K562 (cell line): ENCODE measurements at regions not wholly inside any gene's neighbourhood (a gene's known extent, or its start where the extent isn't known, plus 50 kb on each side); places are given as distances from the start of the nearest gene placed in this dataset.

Experiments used
- ATAC-seq: fragments of 200-7000 bp; cut with Tn5 transposase; 3 replicates; pipeline ENCODE4 v1.9.1; 2020; ENCODE audit warnings: moderate library complexity
- BruUV-seq: library from RNA; stranded (reverse); fragments of 400-500 nt; replicated peaks from 2 replicates; lab custom pipeline; 2021; lab: Mats Ljungman, UMichigan
- CTCF ChIA-PET: fragments of 300-600 bp; formaldehyde crosslinking; extraction: SDS; loops from one replicate; lab custom pipeline; 2021; ENCODE audit warnings: low intra/inter-chr PET ratio; lab: Yijun Ruan, JAX
- POLR2A ChIA-PET: fragments of 300-600, 350-650 bp; sonication (Branson Sonifier 250); formaldehyde crosslinking; extraction: SDS; loops from one replicate; lab custom pipeline; 2021; ENCODE audit warnings: antibody characterized with exemption, inconsistent platforms; lab: Yijun Ruan, JAX
- DNase-seq, 4 experiments: peaks; one replicate each; pipeline versions ENCODE4 v3.0.0 to v3.0.0-alpha.2; 2011 to 2018; ENCODE audit warnings: low spot score in 3 of 4, mixed read lengths in 3 of 4; ENCODE audit errors: extremely low read depth in 1 of 4
- FAIRE-seq: peaks from 2 replicates; lab custom pipeline; 2011; peaks lifted over from hg19 to GRCh38; lab: Jason Lieb, UNC
- H2AFZ ChIP-seq: 2 replicates; pipeline ENCODE4 v1.6.0; 2011; ENCODE audit warnings: low read depth, low read length, control low read depth, inconsistent platforms
- H3K27ac ChIP-seq: fragments of 200-600 bp; 3 replicates; pipeline ENCODE4 v1.8.0; 2011; ENCODE audit warnings: low read depth, mild to moderate bottlenecking, control low read depth, inconsistent platforms, low read length, moderate library complexity, mixed read lengths; ENCODE audit errors: extremely low read depth
- H3K27me3 ChIP-seq, 2 experiments: fragments of 300-600 bp in 1 of 2; 2 replicates in 1 of 2; 3 replicates in 1 of 2; pipeline versions ENCODE4 v1.6.0 to v1.8.0; 2011; ENCODE audit warnings: inconsistent platforms in 2 of 2, low read length in 2 of 2, mild to moderate bottlenecking in 1 of 2, mixed read lengths in 1 of 2, moderate library complexity in 1 of 2; ENCODE audit not compliant: control insufficient read depth in 2 of 2, insufficient read depth in 2 of 2
- H3K36me3 ChIP-seq: fragments of 300-600 bp; 3 replicates; pipeline ENCODE4 v1.8.0; 2011; ENCODE audit warnings: mild to moderate bottlenecking, low read length, inconsistent platforms; ENCODE audit not compliant: control insufficient read depth, insufficient read depth
- H3K4me1 ChIP-seq, 2 experiments: fragments of 200-600 bp in 1 of 2; replicated peaks in 1 of 2; 2 replicates in 1 of 2; 3 replicates in 1 of 2; pipeline versions ENCODE4 v1.5.1 to v1.8.0; 2011; ENCODE audit warnings: inconsistent platforms in 2 of 2, low read length in 2 of 2, mild to moderate bottlenecking in 1 of 2, mixed read lengths in 1 of 2, moderate library complexity in 1 of 2; ENCODE audit not compliant: control insufficient read depth in 2 of 2, insufficient read depth in 2 of 2
- H3K4me2 ChIP-seq: 2 replicates; pipeline ENCODE4 v1.6.1; 2011; ENCODE audit warnings: low read length, control low read depth, inconsistent platforms, mixed read lengths; ENCODE audit not compliant: insufficient read depth
- H3K4me3 ChIP-seq: fragments of 200-600 bp; sonication (generic), shearing (Covaris generic); 2 replicates; pipeline ENCODE4 v1.5.1; 2016; ENCODE audit warnings: control low read depth, inconsistent platforms
- H3K79me2 ChIP-seq: fragments of 200-600 bp; 3 replicates; pipeline ENCODE4 v1.8.0; 2011; ENCODE audit warnings: low read length, inconsistent platforms; ENCODE audit not compliant: control insufficient read depth, insufficient read depth
- H3K9ac ChIP-seq, 2 experiments: 2 replicates each; pipeline versions ENCODE4 v1.6.0 to v1.6.1; 2011; ENCODE audit warnings: low read depth in 2 of 2, low read length in 2 of 2, control low read depth in 1 of 2, inconsistent platforms in 1 of 2, mild to moderate bottlenecking in 1 of 2, mixed read lengths in 1 of 2; ENCODE audit not compliant: insufficient read depth in 1 of 2
- H3K9me1 ChIP-seq: one replicate; pipeline ENCODE4 v1.6.0; 2011; ENCODE audit warnings: inconsistent platforms, mild to moderate bottlenecking, low read length, moderate library complexity; ENCODE audit not compliant: control insufficient read depth, insufficient read depth
- H3K9me3 ChIP-seq: replicated peaks from 2 replicates; pipeline ENCODE4 v1.5.1; 2011; ENCODE audit warnings: low read depth, low read length, inconsistent platforms; ENCODE audit not compliant: control insufficient read depth, insufficient read depth
- H4K20me1 ChIP-seq: replicated peaks from 2 replicates; pipeline ENCODE4 v1.6.1; 2011; ENCODE audit warnings: low read length, inconsistent platforms, mixed read lengths; ENCODE audit not compliant: control insufficient read depth, insufficient read depth
- ARHGAP35 ChIP-seq: fragments of 450-650 bp; IDR thresholded peaks from 2 replicates; pipeline ENCODE4 v1.6.1; 2018; ENCODE audit not compliant: partially characterized antibody
- CBX5 ChIP-seq: IDR thresholded peaks from 2 replicates; pipeline ENCODE4 v1.6.1; 2014; ENCODE audit warnings: low read depth, borderline replicate concordance
- DLX4 ChIP-seq: fragments of 250-450 bp; sonication (Bioruptor Pico); IDR thresholded peaks from 2 replicates; pipeline ENCODE4 v1.6.1; 2021; ENCODE audit warnings: mild to moderate bottlenecking
- ETS2 ChIP-seq: IDR thresholded peaks from 2 replicates; pipeline ENCODE4 v1.6.1; 2016; ENCODE audit warnings: borderline replicate concordance, missing genetic modification characterization, mild to moderate bottlenecking, moderate library complexity, missing compliant biosample characterization; ENCODE audit not compliant: poor library complexity, severe bottlenecking
- IRF9 ChIP-seq: fragments of 450-650 bp; IDR thresholded peaks from 2 replicates; pipeline ENCODE4 v1.6.1; 2016; ENCODE audit warnings: missing biosample characterization, missing genetic modification characterization
- KDM5B ChIP-seq: fragments of 200-600 bp; sonication (generic); IDR thresholded peaks from 2 replicates; pipeline ENCODE4 v1.6.1; 2012; ENCODE audit warnings: low read depth, mild to moderate bottlenecking, moderate library complexity, low read length, control low read depth, inconsistent platforms; ENCODE audit not compliant: insufficient replicate concordance
- NCOA6 ChIP-seq: fragments of 450-650 bp; IDR thresholded peaks from 2 replicates; pipeline ENCODE4 v1.6.1; 2017; ENCODE audit warnings: mild to moderate bottlenecking
- POLR3G ChIP-seq: IDR thresholded peaks from 2 replicates; pipeline ENCODE4 v1.6.1; 2011; ENCODE audit not compliant: insufficient read length, insufficient replicate concordance; ENCODE audit errors: extremely low read depth
- ZBTB43 ChIP-seq: sonication (generic); formaldehyde crosslinking; IDR thresholded peaks from 2 replicates; pipeline ENCODE4 v1.8.0; 2023; ENCODE audit warnings: mild to moderate bottlenecking, missing genetic modification reagents
- ZFP30 ChIP-seq: fragments of 250-450 bp; sonication (Bioruptor Pico); IDR thresholded peaks from 2 replicates; pipeline ENCODE4 v1.8.0; 2022; ENCODE audit warnings: moderate library complexity, mild to moderate bottlenecking, inconsistent platforms, borderline replicate concordance
- ZFPM2 ChIP-seq: fragments of 250-450 bp; sonication (Bioruptor Pico); IDR thresholded peaks from 2 replicates; pipeline ENCODE4 v1.5.1; 2022; ENCODE audit warnings: mild to moderate bottlenecking
- ZNF41 ChIP-seq: fragments of 250-450 bp; sonication (Bioruptor Pico); conservative IDR thresholded peaks from 2 replicates; pipeline ENCODE4 v1.4.0; 2020; ENCODE audit warnings: mild to moderate bottlenecking
- ZNF668 ChIP-seq: fragments of 250-450 bp; sonication (Bioruptor Pico); IDR thresholded peaks from 2 replicates; pipeline ENCODE4 v1.8.0; 2022; ENCODE audit warnings: mild to moderate bottlenecking, inconsistent platforms
- ZZZ3 ChIP-seq: fragments of 450-650 bp; IDR thresholded peaks from 2 replicates; pipeline ENCODE4 v1.6.1; 2016; ENCODE audit warnings: antibody characterized with exemption, mild to moderate bottlenecking, moderate library complexity
- WGBS: fragments of 100-300 bp; shearing (Covaris generic); methylation state at CpG from one replicate; pipeline ENCODE4 v1.1.6; 2016; ENCODE audit warnings: low coverage, mixed read lengths; ENCODE audit not compliant: insufficient coverage; ENCODE audit errors: missing lambda C conversion rate; 5-methylcytosine and 5-hydroxymethylcytosine counted together
- in situ Hi-C: fragments of 300-500 bp; cut with MboI; formaldehyde crosslinking; loops from 4 replicates; pipeline ENCODE4 v1.15.0; 2018; ENCODE audit warnings: inconsistent platforms, mixed read lengths
- intact Hi-C: fragments of 100-400 bp; cut with micrococcal nuclease; formaldehyde crosslinking; loops from 2 replicates; pipeline ENCODE4 v1.14.2; 2022

GRCh38 chr12:58269476-58269875, 328.1 kb downstream of the ATP23 start:
- ATAC-seq, result no peak

More at GRCh38 chr12:58269476-58269875, 328.1 kb downstream of the ATP23 start:
- Histone ChIP-seq H3K27me3 (no peaks in the 10 kb centered on the region), H4K20me1 (no peaks in the 10 kb centered on the region), H3K79me2 (no peaks in the 10 kb centered on the region), H3K9me1 (no peaks in the 10 kb centered on the region), H3K4me3 (no peak overlapping the region), H3K4me2 (no peak overlapping the region), H2AFZ (no peak overlapping the region), H3K36me3 (no peaks in the 10 kb centered on the region), H3K27ac (no peak overlapping the region), H3K9ac (no peak overlapping the region), H3K4me1 (no peaks in the 10 kb centered on the region), H3K9me3 (no peaks in the 10 kb centered on the region)
- DNase-seq, result no peak
- in situ Hi-C loops (no loop called here), intact Hi-C loops (no loop called here)
- BruUV-seq, result no TSS peak
- 0% methylated on average over 2 of the region's 2 CpGs for WGBS
- POLR2A ChIA-PET, result interaction anchor here (0.7 kb wide), 1 partner anchor 69 kb away, joined by 5 read pairs; no protein-coding TSS in a partner anchor
- no peak for TF ChIP-seq KDM5B
- TF ChIP-seq CBX5, result no peak
- TF ChIP-seq ARHGAP35, result no peak
- TF ChIP-seq NCOA6, result no peak
- TF ChIP-seq DLX4 (CRISPR knock-in tag), result no peak
- TF ChIP-seq ZFPM2 (CRISPR knock-in tag), result no peak
- no peak for TF ChIP-seq ZFP30 (CRISPR knock-in tag)
- TF ChIP-seq POLR3G, result no peak
- TF ChIP-seq ZNF668 (CRISPR knock-in tag), result no peak
- no peak for TF ChIP-seq ZZZ3
- TF ChIP-seq ZBTB43 (CRISPR knock-in tag), result no peak
- no peak for TF ChIP-seq IRF9 (tag)
- no peak for TF ChIP-seq ETS2 (tag)
- no peak for TF ChIP-seq ZNF41 (CRISPR knock-in tag)
- FAIRE-seq, result no peak
- CTCF ChIA-PET, result no interaction called here
